ENCODE measurements at regions not wholly inside any gene's neighbourhood (a gene's known extent, or its start where the extent isn't known, plus 50 kb on each side); places are given as distances from the start of the nearest gene placed in this dataset.

DNA sequence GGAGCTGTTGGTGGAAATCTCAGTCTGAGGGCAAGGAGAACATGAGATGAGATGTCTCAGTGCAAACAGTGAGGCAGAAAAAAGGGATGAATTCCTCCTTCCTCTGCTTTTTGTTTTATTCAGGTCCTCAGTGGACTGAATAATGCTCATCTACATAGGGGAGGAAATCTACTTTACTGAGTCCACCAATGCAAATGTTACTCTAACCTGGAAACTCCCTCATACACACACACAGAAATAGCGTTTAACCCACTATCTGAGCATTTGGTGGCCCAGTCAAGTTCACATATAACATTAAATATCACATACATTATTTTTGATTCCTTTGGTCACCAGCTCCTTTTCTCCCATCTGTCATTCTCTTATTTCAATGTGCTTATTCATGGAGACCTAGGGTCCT lies 418.8 kb downstream of the TMEM135 start:
- TF ChIP-seq, protein P1, sequence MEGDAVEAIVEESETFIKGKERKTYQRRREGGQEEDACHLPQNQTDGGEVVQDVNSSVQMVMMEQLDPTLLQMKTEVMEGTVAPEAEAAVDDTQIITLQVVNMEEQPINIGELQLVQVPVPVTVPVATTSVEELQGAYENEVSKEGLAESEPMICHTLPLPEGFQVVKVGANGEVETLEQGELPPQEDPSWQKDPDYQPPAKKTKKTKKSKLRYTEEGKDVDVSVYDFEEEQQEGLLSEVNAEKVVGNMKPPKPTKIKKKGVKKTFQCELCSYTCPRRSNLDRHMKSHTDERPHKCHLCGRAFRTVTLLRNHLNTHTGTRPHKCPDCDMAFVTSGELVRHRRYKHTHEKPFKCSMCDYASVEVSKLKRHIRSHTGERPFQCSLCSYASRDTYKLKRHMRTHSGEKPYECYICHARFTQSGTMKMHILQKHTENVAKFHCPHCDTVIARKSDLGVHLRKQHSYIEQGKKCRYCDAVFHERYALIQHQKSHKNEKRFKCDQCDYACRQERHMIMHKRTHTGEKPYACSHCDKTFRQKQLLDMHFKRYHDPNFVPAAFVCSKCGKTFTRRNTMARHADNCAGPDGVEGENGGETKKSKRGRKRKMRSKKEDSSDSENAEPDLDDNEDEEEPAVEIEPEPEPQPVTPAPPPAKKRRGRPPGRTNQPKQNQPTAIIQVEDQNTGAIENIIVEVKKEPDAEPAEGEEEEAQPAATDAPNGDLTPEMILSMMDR (IDR thresholded peaks at IDR 0.05), result no peak
- TF ChIP-seq NR2C2 (CRISPR knock-in tag; IDR thresholded peaks at IDR 0.05), result no peak
- TF ChIP-seq ELF4 (CRISPR knock-in tag; IDR thresholded peaks at IDR 0.05; ENCODE audit: low read depth), result no peak
